ENCODE measurements at regions not wholly inside any gene's neighbourhood (a gene's known extent, or its start where the extent isn't known, plus 50 kb on each side); places are given as distances from the start of the nearest gene placed in this dataset.

- TF ChIP-seq CTCF (conservative IDR thresholded peaks at IDR 0.05 in 1 of 2, IDR thresholded peaks at IDR 0.05 in 1 of 2; ENCODE audit: extremely low read depth in 1 of 2, insufficient read depth in 1 of 2, low read depth in 1 of 2, low read length in 2 of 2) (no peak), EZH2 (IDR thresholded peaks at IDR 0.05; ENCODE audit: borderline replicate concordance, low read length) (no peak)
These were observed 203.6 kb downstream of the ELAVL2 start for GRCh38 chr9:23622396-23622795.
